Astrocyte (in vitro differentiated cells and primary cell): ENCODE measurements at regions not wholly inside any gene's neighbourhood (a gene's known extent, or its start where the extent isn't known, plus 50 kb on each side); places are given as distances from the start of the nearest gene placed in this dataset.

Experiments used
- CTCF ChIP-seq: IDR thresholded peaks from 2 replicates; pipeline ENCODE4 v1.5.1; 2011; ENCODE audit warnings: low read depth, mild to moderate bottlenecking, inconsistent platforms, low read length, moderate library complexity; ENCODE audit not compliant: insufficient read depth
- EZH2 ChIP-seq: IDR thresholded peaks from 2 replicates; pipeline ENCODE4 v1.6.1; 2012; ENCODE audit warnings: mild to moderate bottlenecking, low read length, inconsistent platforms; ENCODE audit not compliant: insufficient read depth

- no peak for TF ChIP-seq EZH2
- TF ChIP-seq CTCF: no peak
These were observed 223.4 kb downstream of the SPTSSA start for GRCh38 chr14:34238610-34239009.
